HG02642 (cell line): ENCODE measurements at regions not wholly inside any gene's neighbourhood (a gene's known extent, or its start where the extent isn't known, plus 50 kb on each side); places are given as distances from the start of the nearest gene placed in this dataset.
"Not testable (repeated sequence)": the region's sequence is repeated elsewhere in the genome, so short reads cannot be mapped to it uniquely, and the experiment has no call there.

ENCODE experiments used
- ATAC-seq: cut with Tn5 transposase; IDR thresholded peaks from one replicate; pipeline ENCODE4 v1.9.1; 2021; ENCODE audit warnings: mild to moderate bottlenecking; ENCODE audit not compliant: unreplicated experiment, poor library complexity

- ATAC-seq = no peak
Observed at GRCh38 chr13:81305928-81306327, 965.0 kb upstream of the SPRY2 start.

DNA sequence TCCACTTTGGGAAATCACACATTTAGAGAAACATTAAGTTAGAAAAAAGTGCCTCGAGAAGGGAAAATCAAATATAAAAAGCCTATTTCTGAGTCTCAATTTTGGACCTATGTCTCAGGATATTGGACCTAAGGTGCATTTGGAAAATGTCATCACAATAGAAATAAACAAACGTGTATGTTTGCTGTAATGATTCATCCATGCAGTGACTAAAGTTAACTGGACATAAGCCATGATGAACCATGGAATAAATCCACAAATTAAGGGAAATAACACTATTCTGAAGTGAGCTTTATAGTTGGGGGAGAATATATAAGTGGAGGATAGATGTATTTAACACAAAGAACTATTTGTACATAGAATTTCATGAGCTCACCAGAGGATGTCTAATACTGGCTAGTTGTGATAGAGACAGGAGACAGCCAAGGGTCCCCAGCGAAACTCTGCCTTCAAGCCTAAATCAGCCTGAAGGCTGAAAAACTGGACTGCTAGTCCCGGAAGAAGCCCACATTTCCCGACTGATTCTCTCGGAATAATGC, 963.3 kb upstream of the SPRY2 start:
- no peak for ATAC-seq

DNA sequence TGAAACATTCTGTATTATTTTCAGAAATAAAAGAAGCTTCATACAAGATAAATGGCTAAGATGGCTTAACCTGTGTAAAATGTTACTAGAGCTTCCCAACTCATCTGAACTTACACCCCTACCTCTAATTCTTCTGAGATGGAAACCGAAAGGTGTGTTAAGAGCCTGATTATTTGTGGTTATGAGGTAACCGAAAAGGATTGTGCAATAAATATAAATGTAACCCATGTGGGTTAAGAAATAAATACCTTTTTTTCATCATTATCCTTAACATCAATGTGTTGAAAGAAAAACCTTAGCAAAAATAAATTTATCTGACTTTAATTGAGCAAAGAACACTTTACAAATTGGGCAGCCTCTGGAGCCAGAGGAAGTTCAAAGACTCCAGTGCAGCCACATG, 961.8 kb upstream of the SPRY2 start:
- no peak for ATAC-seq

DNA sequence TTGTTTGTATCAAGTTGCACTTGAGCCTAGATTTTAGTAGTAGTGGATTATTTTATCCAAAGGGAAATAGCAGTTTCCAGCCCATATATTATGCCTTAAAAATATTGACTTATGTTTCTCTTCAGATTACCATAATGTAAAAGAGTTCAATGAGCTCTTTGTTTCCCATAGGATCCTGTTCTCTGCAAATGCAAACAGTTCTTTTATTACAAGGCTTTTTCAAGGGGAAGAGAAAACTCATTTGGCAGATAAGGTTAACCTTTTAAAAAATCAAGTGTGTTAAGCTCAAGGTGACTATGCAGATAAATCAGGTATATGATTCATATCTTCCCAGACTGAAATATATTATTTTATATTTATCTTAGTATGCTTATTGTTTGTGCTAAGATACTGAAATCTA, 961.2 kb upstream of the SPRY2 start:
- ATAC-seq = no peak

- no peak for ATAC-seq
Observed at GRCh38 chr13:81295177-81295576, 954.3 kb upstream of the SPRY2 start.

DNA sequence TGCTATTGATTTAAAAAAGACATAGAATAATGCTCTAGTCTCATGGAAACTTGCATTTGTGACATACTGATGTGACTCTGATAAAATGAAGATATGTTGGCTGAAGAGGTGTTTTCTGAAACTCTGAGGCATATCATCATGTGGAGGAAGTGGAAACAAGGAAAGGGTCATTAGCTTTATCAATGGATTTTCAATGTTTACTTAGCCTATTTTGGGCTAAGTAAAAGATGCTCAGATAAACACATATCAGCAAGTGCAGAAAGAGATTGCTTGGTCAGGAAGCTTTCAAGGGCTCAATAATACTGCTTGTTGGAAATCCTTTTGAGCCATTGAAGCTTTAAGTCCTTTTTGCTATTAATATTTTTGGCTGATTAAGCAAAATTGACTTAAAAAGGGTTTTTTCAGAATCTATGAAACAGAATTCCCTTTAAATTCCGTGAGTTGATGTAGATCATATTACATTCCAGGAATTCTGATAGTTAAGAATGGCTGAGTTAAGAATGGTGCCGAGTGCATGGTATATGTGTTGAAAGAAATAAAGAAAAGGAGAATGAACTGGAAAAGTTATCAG, 952.8 kb upstream of the SPRY2 start:
- no peak for ATAC-seq

DNA sequence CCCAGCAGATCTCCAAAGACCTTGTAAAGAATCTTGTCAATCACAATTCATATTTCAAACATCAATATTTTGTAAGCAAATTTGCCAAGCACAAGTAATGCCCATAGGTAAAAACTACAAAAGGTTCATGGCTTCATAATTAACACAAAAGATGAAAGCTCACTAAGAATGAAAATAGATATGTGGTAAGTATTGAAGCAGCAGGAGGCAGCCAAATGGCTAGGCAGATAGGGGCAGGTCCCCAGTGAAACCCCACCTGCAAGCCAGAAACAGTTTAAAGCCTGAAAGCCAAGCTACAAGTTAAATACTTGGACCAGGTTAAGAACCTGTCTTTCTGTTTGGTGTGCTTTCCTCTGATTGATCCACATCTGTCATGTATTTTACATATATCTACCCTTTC, 942.6 kb upstream of the SPRY2 start:
- no peak for ATAC-seq

DNA sequence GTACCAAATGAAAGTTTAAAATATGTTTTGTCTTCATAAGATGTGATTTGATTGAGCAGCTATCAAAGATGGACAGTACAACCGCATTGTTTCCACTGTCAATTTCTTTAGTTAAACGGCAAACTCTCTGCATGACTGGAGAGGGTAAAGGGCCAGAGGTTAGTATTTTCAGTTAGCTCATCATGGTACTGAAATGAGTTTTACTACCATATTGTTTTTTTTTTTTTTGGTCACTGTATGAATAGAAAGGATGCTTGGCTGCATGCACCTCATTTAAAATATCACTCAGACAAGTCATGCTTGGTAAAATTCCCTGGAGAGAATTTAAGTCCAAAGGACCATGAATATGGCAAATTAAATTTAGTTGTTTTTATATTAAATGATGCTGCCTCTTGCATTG, 942.1 kb upstream of the SPRY2 start:
- no peak for ATAC-seq

- no peak for ATAC-seq
Observed at GRCh38 chr13:81275666-81276258, 934.8 kb upstream of the SPRY2 start.

GRCh38 chr13:81247711-81248110, 906.8 kb upstream of the SPRY2 start:
- no peak for ATAC-seq

- ATAC-seq = no peak
Observed at GRCh38 chr13:81246556-81246955, 905.6 kb upstream of the SPRY2 start.

- ATAC-seq = no peak
Observed at GRCh38 chr13:81244011-81244410, 903.1 kb upstream of the SPRY2 start.

GRCh38 chr13:81230386-81230785, 889.5 kb upstream of the SPRY2 start:
- no peak for ATAC-seq

- not testable (repeated sequence) for ATAC-seq
Observed at GRCh38 chr13:81226830-81227229, 885.9 kb upstream of the SPRY2 start.

GRCh38 chr13:81224209-81224833, 883.4 kb upstream of the SPRY2 start:
- no peak for ATAC-seq

GRCh38 chr13:81223778-81224177, 882.9 kb upstream of the SPRY2 start:
- ATAC-seq = no peak

GRCh38 chr13:81211713-81212112, 870.8 kb upstream of the SPRY2 start:
- no peak for ATAC-seq

GRCh38 chr13:81207636-81208035, 866.7 kb upstream of the SPRY2 start:
- ATAC-seq = no peak

GRCh38 chr13:81207231-81207630, 866.3 kb upstream of the SPRY2 start:
- no peak for ATAC-seq

- no peak for ATAC-seq
Observed at GRCh38 chr13:81203783-81204182, 862.9 kb upstream of the SPRY2 start.

GRCh38 chr13:81199956-81200355, 859.0 kb upstream of the SPRY2 start:
- no peak for ATAC-seq

DNA sequence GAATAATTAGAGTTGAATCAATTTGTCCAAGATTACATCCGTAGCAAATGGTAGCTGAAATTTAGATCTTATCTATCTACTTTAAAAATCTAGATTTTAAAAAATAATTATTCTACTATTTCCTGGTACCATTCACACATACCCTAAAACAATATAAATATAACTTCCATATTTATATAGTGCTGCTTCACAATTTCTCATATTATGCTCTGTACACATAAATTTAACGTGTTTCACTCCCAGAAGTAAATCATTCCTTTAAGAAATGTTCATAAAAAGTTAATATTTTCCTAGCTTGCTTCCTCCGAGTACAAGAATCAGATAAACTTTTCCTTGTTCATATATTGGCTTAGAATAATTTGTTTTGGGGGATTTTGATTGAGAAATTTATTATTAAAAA, 857.0 kb upstream of the SPRY2 start:
- ATAC-seq = no peak
